ENCODE measurements at regions not wholly inside any gene's neighbourhood (a gene's known extent, or its start where the extent isn't known, plus 50 kb on each side); places are given as distances from the start of the nearest gene placed in this dataset.

- ChIA-PET POLR2A (no interaction called here), CTCF (no interaction called here)
- no peak for TF ChIP-seq CTCF (IDR thresholded peaks at IDR 0.05)
- no peak overlapping the region for H3K27ac Mint-ChIP-seq
- intact Hi-C loops (cut with DNase I, micrococcal nuclease): no loop called here
- DNase-seq (no peak), ATAC-seq (ENCODE audit: poor library complexity) (no peak)
- H3K4me3 ChIP-seq (ENCODE audit: low read length): no peak overlapping the region
- H3K36me3 Mint-ChIP-seq (ENCODE audit: low read depth): no peaks in the 10 kb centered on the region
- no peaks in the 10 kb centered on the region for H3K9me3 ChIP-seq (ENCODE audit: control insufficient read depth in 1 of 2, insufficient read depth in 1 of 2, low read length in 2 of 2)
- no peaks in the 10 kb centered on the region for H3K4me1 Mint-ChIP-seq (ENCODE audit: low read depth)
- no peaks in the 10 kb centered on the region for H3K36me3 ChIP-seq (ENCODE audit: insufficient read depth, low read length)
- H3K9me3 Mint-ChIP-seq: no peaks in the 10 kb centered on the region
- no peaks in the 10 kb centered on the region for H3K4me1 ChIP-seq (ENCODE audit: insufficient read depth, low read length)
- H3K4me3 Mint-ChIP-seq: no peak overlapping the region
- no peak overlapping the region for H3K27ac ChIP-seq (ENCODE audit: low read depth in 1 of 2, low read length in 2 of 2)
- H3K27me3 Mint-ChIP-seq: no peaks in the 10 kb centered on the region
- H3K27me3 ChIP-seq (ENCODE audit: control insufficient read depth in 1 of 2, insufficient read depth in 2 of 2, low read length in 2 of 2): no peaks in the 10 kb centered on the region
These were observed 1052.8 kb downstream of the TTLL7 start for GRCh38 chr1:82946096-82946605.

- no peak for TF ChIP-seq CTCF (IDR thresholded peaks at IDR 0.05)
These were observed 1054.1 kb downstream of the TTLL7 start for GRCh38 chr1:82944822-82945221.

GRCh38 chr1:82934074-82934473 is 1064.9 kb downstream of the TTLL7 start:
- Mint-ChIP-seq H3K36me3 (ENCODE audit: low read depth) (no peaks in the 10 kb centered on the region), H3K4me3 (no peak overlapping the region), H3K4me1 (ENCODE audit: low read depth) (no peaks in the 10 kb centered on the region), H3K9me3 (no peaks in the 10 kb centered on the region), H3K27ac (no peak overlapping the region), H3K27me3 (no peaks in the 10 kb centered on the region)
- no peak for TF ChIP-seq CTCF (IDR thresholded peaks at IDR 0.05)
- Histone ChIP-seq H3K4me1 (ENCODE audit: insufficient read depth, low read length) (no peaks in the 10 kb centered on the region), H3K36me3 (ENCODE audit: insufficient read depth, low read length) (no peaks in the 10 kb centered on the region), H3K9me3 (ENCODE audit: control insufficient read depth in 1 of 2, insufficient read depth in 1 of 2, low read length in 2 of 2) (no peaks in the 10 kb centered on the region), H3K27me3 (ENCODE audit: control insufficient read depth in 1 of 2, insufficient read depth in 2 of 2, low read length in 2 of 2) (no peaks in the 10 kb centered on the region), H3K4me3 (ENCODE audit: low read length) (no peak overlapping the region), H3K27ac (ENCODE audit: low read depth in 1 of 2, low read length in 2 of 2) (no peak overlapping the region)
- no peak for ATAC-seq (ENCODE audit: poor library complexity)
- intact Hi-C loops (cut with DNase I, micrococcal nuclease): no loop called here
- DNase-seq: no peak
- ChIA-PET POLR2A (no interaction called here), CTCF (no interaction called here)

More at GRCh38 chr1:82944822-82945221, 1054.1 kb downstream of the TTLL7 start:
- no peaks in the 10 kb centered on the region for H3K9me3 ChIP-seq (ENCODE audit: control insufficient read depth in 1 of 2, insufficient read depth in 1 of 2, low read length in 2 of 2)
- Mint-ChIP-seq H3K36me3 (ENCODE audit: low read depth) (no peaks in the 10 kb centered on the region), H3K9me3 (no peaks in the 10 kb centered on the region), H3K4me1 (ENCODE audit: low read depth) (no peaks in the 10 kb centered on the region), H3K27me3 (no peaks in the 10 kb centered on the region), H3K27ac (no peak overlapping the region), H3K4me3 (no peak overlapping the region)
- no peak for ATAC-seq (ENCODE audit: poor library complexity)
- intact Hi-C loops (cut with DNase I, micrococcal nuclease): no loop called here
- H3K27ac ChIP-seq (ENCODE audit: low read depth in 1 of 2, low read length in 2 of 2): no peak overlapping the region
- H3K4me1 ChIP-seq (ENCODE audit: insufficient read depth, low read length): no peaks in the 10 kb centered on the region
- H3K36me3 ChIP-seq (ENCODE audit: insufficient read depth, low read length): no peaks in the 10 kb centered on the region
- no peak overlapping the region for H3K4me3 ChIP-seq (ENCODE audit: low read length)
- H3K27me3 ChIP-seq (ENCODE audit: control insufficient read depth in 1 of 2, insufficient read depth in 2 of 2, low read length in 2 of 2): no peaks in the 10 kb centered on the region
- ChIA-PET CTCF (no interaction called here), POLR2A (no interaction called here)
- DNase-seq: no peak
